GM21529 (cell line): ENCODE measurements at regions not wholly inside any gene's neighbourhood (a gene's known extent, or its start where the extent isn't known, plus 50 kb on each side); places are given as distances from the start of the nearest gene placed in this dataset.
"Not testable (repeated sequence)": the region's sequence is repeated elsewhere in the genome, so short reads cannot be mapped to it uniquely, and the experiment has no call there.

ENCODE experiments used
- ATAC-seq: cut with Tn5 transposase; IDR thresholded peaks from one replicate; pipeline ENCODE4 v1.9.1; 2021; ENCODE audit not compliant: unreplicated experiment

DNA sequence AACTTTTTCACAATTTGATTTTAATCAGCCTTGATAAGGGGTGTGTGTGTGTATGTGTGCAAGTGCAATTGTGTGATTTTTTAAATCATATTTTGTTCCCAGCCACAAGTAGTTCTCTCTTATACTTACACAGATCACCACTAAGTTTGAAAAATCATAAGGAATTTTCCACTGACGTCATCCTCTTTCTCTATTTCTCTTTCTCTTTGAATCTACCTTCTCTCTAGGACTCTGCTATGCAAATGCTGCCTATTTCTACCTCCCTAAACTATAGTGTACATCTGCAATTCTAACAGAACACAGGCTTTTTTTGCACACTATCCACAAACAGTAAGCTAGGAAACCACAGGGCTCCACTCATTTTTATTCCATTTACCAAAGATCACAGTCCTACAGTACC, 254.6 kb upstream of the CYLC2 start:
- ATAC-seq: no peak

DNA sequence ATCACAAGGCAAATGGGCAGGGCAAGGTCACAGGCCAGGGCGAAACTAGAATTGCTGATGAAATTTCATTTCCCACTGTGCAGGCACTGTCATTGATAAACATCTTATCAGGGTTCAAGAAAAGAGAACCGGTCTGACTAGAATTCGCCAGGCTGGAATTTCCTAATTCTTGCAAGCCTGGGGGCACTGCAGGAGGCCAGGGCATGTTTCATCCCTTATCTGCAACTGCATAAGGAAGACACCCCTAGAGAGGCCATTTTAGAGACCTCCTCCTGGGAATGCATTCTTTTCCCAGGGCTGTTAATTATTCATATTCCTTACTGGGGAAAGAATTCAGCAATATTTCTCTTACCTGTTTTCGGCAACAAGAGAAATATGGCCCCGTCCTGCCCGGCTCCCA, 266.2 kb upstream of the CYLC2 start:
- no peak for ATAC-seq

DNA sequence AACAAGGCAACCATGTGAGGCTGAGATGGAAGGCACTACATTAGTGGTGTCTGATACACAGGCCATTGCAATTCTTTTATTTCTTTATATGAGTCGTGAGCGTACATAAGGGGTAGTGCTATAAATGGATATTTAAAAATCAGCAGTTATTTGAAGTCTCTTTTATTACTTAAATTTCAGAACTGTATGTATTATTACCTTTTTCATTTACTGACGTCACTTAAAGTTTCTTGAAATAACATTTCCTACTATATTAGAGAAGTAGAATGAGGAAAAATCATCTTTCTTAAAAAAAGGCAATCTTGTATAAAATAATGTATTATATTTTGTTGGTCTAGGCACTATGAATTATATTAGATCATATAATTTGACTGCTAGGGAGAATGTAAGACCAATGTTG, 280.9 kb upstream of the CYLC2 start:
- ATAC-seq: no peak

DNA sequence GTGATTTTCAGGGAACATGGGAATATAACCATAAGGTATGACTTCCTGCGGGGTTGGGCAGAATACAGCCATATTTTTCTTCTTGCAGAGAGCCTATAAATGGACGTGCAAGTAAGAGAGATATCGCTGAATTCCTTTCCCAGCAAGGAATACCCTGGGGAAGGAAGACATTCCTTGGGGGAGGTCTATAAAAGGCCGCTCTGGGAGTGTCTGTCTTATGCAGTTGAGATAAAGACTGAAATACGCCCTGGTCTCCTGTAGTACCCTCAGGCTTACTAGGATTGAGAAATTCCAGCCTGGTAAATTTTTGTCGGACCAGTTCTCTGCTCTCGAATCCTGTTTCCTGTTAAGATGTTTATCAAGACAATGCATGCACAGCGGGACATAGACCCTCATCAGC, 282.2 kb upstream of the CYLC2 start:
- ATAC-seq: not testable (repeated sequence)

- ATAC-seq: no peak
These were observed 294.2 kb upstream of the CYLC2 start for GRCh38 chr9:102700936-102701335.

DNA sequence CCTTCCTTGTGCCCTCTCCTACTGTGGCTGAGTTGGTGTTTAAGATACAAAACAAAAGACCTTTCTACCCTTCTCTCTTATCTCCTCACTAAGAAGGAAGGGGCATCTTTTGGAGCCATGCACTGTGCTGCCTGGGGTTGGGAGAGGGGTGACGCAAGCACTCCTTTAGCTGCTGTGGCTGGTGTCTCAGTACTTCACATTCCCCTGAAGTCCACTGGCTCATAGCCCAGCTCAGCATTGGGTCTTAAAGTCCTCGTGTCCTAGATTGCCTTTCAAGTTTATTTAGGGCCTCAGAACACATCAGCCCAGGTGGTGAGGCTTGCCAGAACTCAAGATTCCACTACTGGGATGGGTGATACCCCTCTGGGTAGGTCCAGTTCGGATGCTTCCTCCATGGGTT, 325.9 kb upstream of the CYLC2 start:
- no peak for ATAC-seq

DNA sequence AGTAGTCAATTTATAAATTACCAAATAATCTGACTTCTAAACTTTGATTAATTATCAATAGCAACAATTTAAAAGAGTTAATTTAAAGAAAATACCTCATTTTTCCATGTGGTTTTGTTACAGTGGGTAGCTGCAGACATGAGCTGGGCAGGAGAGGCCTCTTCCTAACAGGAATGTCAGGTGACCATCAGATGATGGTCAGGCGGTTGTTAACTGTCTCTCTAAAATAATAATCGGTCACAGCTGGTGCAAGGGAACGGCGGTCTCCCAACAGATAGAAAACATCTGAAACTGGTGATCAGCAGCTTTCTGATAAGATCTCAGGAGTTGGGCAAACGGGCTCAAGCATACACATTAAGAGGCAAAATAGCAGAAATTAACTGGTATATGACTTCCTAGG, 342.7 kb upstream of the CYLC2 start:
- no peak for ATAC-seq

DNA sequence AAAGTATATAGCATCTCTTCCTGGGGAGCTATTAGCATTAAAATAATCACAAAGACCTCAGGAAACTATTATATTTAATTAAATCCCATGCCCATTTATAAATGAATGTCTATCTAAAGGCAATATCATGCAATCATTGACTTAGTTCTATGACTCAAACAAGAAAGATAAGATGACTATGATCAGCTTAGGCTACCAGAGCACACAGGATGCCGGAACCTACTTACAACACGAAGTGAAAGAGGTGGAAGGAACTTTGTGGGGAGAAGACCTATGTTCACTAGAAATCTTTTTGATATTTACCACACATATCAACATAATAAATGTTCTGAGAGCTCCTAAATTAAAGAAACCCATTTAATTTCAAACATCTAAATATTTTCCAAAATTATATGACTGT, 344.2 kb upstream of the CYLC2 start:
- no peak for ATAC-seq

DNA sequence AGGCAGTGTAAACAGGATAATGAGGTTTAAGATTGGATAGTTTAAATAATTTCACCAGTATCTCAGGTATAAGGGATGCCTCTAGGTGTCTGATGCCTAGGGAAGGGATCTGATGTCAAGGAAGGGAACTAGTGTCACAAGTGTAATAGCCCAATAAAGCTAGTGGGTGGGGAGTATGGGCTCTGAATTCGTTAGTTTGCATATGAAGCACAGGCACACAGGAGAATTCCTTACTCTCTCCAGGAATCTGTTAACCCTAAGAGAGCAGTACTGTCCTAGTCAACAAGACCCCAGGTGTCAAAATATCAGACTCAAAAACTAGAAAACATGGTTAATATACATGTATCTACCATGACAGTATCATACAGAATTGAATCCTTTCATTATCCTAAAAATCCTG, 352.5 kb upstream of the CYLC2 start:
- ATAC-seq: no peak

DNA sequence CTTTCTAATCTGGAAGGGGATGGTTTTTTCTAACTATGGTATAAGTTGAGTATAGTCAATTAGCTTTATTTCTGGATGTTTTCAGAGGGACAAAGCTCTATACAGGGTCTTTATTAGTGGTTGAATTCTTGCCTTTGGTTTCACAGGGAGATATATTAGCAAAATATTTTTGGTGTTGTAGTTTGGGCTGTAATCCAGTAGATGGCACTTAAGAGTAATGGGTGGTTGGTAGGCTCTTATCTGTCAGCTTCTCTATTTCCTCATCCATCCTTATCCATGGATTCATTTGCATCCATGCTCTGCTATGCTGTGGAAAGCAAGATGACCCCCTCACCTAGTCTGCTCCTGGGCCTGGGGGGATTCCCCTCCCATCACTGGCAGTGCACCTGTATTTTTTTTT, 363.6 kb upstream of the CYLC2 start:
- ATAC-seq: no peak

GRCh38 chr9:102609461-102609860, 385.7 kb upstream of the CYLC2 start:
- no peak for ATAC-seq

- not testable (repeated sequence) for ATAC-seq
These were observed 391.6 kb upstream of the CYLC2 start for GRCh38 chr9:102603198-102604195.

DNA sequence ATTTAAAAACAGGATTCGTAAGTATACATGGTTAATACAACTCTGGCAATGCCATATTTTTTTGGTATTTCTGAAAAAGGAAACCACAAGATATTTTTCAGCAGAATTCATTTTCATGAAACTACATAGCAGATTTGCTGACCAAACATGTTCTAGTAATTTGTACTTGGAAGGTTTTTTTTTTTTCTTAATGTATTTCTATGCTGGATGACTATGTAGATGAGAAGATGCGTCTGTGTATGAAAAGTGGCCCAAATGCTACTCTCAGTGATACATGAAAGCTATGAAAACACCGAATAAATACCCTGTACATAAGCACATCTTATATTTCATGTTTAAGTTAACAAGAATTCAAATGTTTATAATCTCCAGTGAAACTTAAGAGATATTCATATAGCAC, 400.9 kb upstream of the CYLC2 start:
- ATAC-seq: no peak

- ATAC-seq: no peak
These were observed 407.9 kb upstream of the CYLC2 start for GRCh38 chr9:102587281-102587680.

DNA sequence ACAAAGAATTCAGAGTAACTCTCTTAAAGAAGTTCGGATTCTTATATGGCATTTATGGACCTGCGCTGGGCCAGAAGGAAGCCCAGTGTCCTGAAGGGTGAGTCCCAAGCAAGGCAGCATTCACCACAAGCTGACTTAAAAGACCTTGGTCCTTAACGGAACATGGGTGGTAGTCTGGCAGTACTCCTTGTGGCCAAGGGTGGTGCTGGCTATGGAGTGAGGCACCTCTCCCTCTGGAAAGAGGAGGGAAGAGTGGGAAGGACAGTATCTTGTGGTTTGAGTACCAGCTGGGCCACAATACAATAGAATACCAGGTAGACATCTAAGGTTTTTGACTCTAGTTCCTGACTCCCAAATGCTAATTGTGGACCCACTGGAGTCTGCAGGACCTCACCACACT, 425.7 kb upstream of the CYLC2 start:
- no peak for ATAC-seq

DNA sequence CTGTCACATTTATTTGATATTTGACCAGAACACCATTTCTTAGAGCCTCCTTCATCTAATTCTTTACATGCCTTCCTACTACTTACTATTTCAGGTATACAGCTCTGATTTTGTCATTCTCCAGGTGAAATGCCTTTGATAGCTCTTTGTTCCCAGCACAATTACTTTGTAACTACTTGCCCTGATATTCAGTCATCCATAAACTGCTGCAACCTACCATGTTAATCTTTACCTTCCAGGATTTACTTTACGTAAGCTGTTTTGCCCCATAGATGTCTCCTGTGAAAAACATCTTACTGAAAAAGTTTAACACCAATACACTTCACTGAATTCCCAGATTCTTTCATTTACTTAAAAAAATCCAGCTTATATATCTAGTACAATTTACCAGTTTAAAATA, 443.8 kb upstream of the CYLC2 start:
- no peak for ATAC-seq

DNA sequence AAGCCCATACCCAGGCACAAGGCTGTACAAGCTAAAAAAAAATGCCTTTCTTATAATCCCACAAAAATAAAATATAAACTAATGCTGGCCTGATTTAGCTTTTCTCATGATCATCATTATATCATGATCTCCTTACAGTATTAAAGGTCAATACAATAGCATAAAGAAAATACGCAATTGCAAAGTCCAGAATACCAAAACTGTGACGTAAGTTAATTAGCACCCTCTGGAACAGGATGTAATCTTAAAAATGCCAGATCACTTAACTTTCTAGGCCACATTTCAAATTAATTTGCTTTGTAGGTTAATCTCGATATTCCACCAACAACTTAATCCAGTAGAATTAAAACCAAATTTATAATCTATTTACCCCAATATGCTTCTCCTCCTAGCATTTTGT, 444.2 kb upstream of the CYLC2 start:
- ATAC-seq: no peak

DNA sequence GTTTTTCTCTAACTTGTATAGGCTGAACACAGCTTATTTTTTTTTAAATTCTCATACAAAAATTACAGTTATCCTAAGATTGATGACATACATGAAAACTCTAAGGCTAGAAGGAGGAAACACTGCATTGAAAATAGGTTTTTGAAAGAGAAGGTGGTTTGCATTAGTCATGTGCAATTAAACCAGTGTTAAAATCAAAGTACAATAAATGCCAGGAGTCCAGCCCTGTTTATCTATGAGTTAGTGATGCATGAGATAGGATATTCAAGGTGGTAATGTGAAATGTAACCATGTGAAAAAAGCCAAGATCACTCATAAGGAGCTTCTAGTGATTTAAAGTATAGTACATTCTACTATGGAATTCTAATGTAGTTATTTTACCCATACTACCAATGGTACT, 444.9 kb upstream of the CYLC2 start:
- no peak for ATAC-seq

GRCh38 chr9:102534031-102534430, 461.1 kb upstream of the CYLC2 start:
- no peak for ATAC-seq

GRCh38 chr9:102521097-102521755, 473.9 kb upstream of the CYLC2 start:
- ATAC-seq: no peak

- ATAC-seq: no peak
These were observed 475.7 kb upstream of the CYLC2 start for GRCh38 chr9:102519423-102519822.

DNA sequence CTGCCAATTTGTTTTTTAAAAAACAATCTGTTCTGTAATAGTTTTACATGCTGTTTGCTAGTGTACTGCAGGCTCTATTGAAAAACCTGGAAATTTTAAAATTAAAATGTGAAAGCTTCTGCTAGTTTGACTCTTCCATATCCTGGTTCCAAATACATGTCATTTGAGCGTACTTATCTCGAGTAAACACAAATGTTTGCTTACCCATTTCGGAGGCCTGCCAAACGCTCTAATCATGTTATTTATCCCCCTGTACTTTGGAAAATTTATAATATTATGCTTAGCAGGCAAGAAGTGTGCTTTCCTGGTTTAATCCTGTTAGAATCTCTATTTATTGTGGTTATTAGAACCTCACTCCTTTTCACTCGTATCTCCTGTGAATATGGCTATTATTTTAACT, 476.8 kb upstream of the CYLC2 start:
- ATAC-seq: no peak
